Nephron (organoid): ENCODE measurements at regions not wholly inside any gene's neighbourhood (a gene's known extent, or its start where the extent isn't known, plus 50 kb on each side); places are given as distances from the start of the nearest gene placed in this dataset.
A peak's percentile ranks its signal among the peaks of the same experiment; 100 is the strongest.

ENCODE experiments used
- H3K27ac Mint-ChIP-seq, 3 experiments: 2 replicates each; pipeline ENCODE4 v1.8.0; 2020; ENCODE audit warnings: mixed read lengths in 3 of 3, mild to moderate bottlenecking in 2 of 3, moderate library complexity in 1 of 3
- H3K27me3 Mint-ChIP-seq: 2 replicates; pipeline ENCODE4 v1.8.0; 2021; ENCODE audit warnings: low read depth, mild to moderate bottlenecking, moderate library complexity, mixed read lengths
- H3K36me3 Mint-ChIP-seq: 2 replicates; pipeline ENCODE4 v1.8.0; 2020; ENCODE audit warnings: low read depth, mixed read lengths
- H3K4me1 Mint-ChIP-seq: 2 replicates; pipeline ENCODE4 v1.8.0; 2020; ENCODE audit warnings: mixed read lengths
- H3K4me3 Mint-ChIP-seq, 3 experiments: 2 replicates each; pipeline ENCODE4 v1.8.0; 2020; ENCODE audit warnings: mild to moderate bottlenecking in 3 of 3, mixed read lengths in 3 of 3, moderate library complexity in 2 of 3
- H3K9me3 Mint-ChIP-seq: 2 replicates; pipeline ENCODE4 v1.8.0; 2020; ENCODE audit warnings: mixed read lengths
- TF ChIP-seq, protein P1 (sequence below), 3 experiments: fragments of 200-600 bp; sonication (generic); IDR thresholded peaks; one replicate each; pipeline ENCODE4 v1.5.0; 2021; ENCODE audit warnings: antibody characterized with exemption in 3 of 3; ENCODE audit not compliant: unreplicated experiment in 3 of 3

DNA sequence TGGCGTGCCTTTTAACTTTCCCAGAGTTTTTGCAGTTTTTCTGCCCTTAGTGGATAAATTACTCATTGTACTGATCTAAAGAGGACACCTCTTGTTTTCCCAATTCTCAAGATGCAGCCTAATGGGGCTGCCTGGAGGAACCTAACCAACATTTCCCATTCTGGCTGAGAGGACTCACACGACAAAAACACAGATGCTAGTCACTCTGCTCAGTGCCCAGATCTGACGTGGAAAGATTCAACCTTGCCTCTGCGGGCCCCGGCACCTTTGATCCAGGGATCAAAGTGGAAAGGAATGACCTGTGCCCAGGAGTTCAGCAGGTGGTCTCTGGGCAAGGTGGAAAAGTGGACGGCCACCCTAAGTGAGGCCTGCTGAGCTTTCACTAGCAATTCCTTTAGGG lies 162.4 kb upstream of the FMN2 start:
- no peak overlapping the region for H3K4me3 Mint-ChIP-seq
- no peaks in the 10 kb centered on the region for H3K4me1 Mint-ChIP-seq
- peaks cover 4% of the 10 kb centered on the region for H3K27me3 Mint-ChIP-seq
- H3K9me3 Mint-ChIP-seq = no peaks in the 10 kb centered on the region
- H3K27ac Mint-ChIP-seq = no peak overlapping the region
- H3K36me3 Mint-ChIP-seq = no peaks in the 10 kb centered on the region
- TF ChIP-seq, protein P1, sequence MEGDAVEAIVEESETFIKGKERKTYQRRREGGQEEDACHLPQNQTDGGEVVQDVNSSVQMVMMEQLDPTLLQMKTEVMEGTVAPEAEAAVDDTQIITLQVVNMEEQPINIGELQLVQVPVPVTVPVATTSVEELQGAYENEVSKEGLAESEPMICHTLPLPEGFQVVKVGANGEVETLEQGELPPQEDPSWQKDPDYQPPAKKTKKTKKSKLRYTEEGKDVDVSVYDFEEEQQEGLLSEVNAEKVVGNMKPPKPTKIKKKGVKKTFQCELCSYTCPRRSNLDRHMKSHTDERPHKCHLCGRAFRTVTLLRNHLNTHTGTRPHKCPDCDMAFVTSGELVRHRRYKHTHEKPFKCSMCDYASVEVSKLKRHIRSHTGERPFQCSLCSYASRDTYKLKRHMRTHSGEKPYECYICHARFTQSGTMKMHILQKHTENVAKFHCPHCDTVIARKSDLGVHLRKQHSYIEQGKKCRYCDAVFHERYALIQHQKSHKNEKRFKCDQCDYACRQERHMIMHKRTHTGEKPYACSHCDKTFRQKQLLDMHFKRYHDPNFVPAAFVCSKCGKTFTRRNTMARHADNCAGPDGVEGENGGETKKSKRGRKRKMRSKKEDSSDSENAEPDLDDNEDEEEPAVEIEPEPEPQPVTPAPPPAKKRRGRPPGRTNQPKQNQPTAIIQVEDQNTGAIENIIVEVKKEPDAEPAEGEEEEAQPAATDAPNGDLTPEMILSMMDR (IDR thresholded peaks at IDR 0.05; ENCODE audit: unreplicated experiment in 3 of 3) = no peak

- TF ChIP-seq, protein P1 (IDR thresholded peaks at IDR 0.05; ENCODE audit: unreplicated experiment in 3 of 3) = no peak
- Mint-ChIP-seq H3K9me3 (no peaks in the 10 kb centered on the region), H3K4me3 (no peak overlapping the region), H3K4me1 (no peaks in the 10 kb centered on the region), H3K27me3 (peaks cover 4% of the 10 kb centered on the region), H3K27ac (peak overlapping the region in 1 of 3 experiments; percentile 18), H3K36me3 (no peaks in the 10 kb centered on the region)
Measured at GRCh38 chr1:239930686-239931262, 160.9 kb upstream of the FMN2 start.

DNA sequence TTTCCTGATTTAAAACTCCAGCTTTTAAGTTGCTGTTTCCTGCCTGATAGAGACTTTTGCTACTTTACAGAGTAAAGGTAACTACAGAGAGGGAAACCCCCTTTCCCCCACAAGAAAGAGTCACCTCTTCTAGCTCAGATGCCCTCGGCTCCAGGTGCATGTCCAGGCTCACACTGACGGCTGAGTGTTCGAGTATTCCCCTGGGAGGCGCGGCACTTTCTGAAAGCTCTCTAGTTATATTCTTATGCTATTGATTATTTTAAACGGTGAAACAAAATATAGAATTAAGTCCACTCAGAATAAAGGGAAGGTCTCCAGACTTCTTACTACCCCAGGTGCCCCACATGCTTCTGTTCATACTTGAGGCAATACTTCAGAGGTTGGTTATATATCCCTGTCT lies 160.3 kb upstream of the FMN2 start:
- TF ChIP-seq, protein P1 (IDR thresholded peaks at IDR 0.05; ENCODE audit: unreplicated experiment in 3 of 3) = no peak
- no peaks in the 10 kb centered on the region for H3K9me3 Mint-ChIP-seq

DNA sequence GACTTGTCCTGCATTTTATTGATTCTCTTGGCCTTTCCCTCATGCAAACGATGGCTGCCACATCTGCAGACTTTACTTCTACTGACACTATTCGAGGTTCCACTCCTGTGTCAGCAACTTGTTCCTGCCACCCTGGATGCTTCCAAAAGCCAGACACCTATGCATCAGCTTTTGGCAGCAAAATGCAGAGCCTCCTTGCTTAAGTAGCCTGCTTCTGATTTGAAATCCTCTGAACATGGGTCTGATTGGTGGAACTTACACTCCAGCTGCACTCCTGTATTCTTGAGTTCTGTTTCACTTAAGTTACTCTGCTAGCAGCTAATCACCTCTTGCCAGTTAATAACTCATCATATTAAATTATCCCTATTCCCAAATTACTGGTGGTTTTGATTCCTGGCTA lies 152.1 kb upstream of the FMN2 start:
- H3K27ac Mint-ChIP-seq = no peak overlapping the region
- no peak overlapping the region for H3K4me3 Mint-ChIP-seq
- peaks cover 2% of the 10 kb centered on the region for H3K36me3 Mint-ChIP-seq
- H3K27me3 Mint-ChIP-seq = no peaks in the 10 kb centered on the region
- TF ChIP-seq, protein P1 (IDR thresholded peaks at IDR 0.05; ENCODE audit: unreplicated experiment in 3 of 3) = no peak
- no peaks in the 10 kb centered on the region for H3K4me1 Mint-ChIP-seq
- peaks cover 19% of the 10 kb centered on the region for H3K9me3 Mint-ChIP-seq

More for the DNA sequence above, 160.3 kb upstream of the FMN2 start:
- Mint-ChIP-seq H3K4me3 (no peak overlapping the region), H3K27me3 (peaks cover 4% of the 10 kb centered on the region), H3K27ac (peak overlapping the region in 1 of 3 experiments; percentile 18), H3K4me1 (no peaks in the 10 kb centered on the region), H3K36me3 (no peaks in the 10 kb centered on the region)

DNA sequence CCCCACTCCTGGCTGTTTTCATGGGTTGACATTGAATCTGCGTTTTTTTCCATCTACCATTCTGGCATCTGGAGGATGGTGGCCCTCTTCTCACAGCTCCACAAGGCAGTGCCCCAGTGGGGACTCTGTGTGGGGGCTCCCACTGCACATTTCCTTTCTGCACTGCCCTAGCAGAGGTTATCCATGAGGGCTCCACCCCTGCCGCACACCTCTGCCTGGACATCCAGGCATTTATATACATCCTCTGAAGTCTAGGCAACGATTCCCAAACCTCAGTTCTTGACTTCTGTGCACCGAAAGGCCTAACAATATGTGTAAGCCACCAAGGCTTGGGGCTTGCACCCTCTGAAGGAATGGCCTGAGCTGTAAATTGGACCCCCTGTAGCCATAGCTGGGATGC lies 147.9 kb upstream of the FMN2 start:
- Mint-ChIP-seq H3K4me1 (no peaks in the 10 kb centered on the region), H3K36me3 (peaks cover 4% of the 10 kb centered on the region), H3K27me3 (peaks cover 4% of the 10 kb centered on the region), H3K27ac (no peak overlapping the region), H3K9me3 (peaks cover 23% of the 10 kb centered on the region), H3K4me3 (no peak overlapping the region)
- TF ChIP-seq, protein P1 (IDR thresholded peaks at IDR 0.05; ENCODE audit: unreplicated experiment in 3 of 3) = no peak

- no peak overlapping the region for H3K27ac Mint-ChIP-seq
- no peak overlapping the region for H3K4me3 Mint-ChIP-seq
- TF ChIP-seq, protein P1 (IDR thresholded peaks at IDR 0.05; ENCODE audit: unreplicated experiment in 3 of 3) = no peak
- H3K4me1 Mint-ChIP-seq = no peaks in the 10 kb centered on the region
- peaks cover 23% of the 10 kb centered on the region for H3K9me3 Mint-ChIP-seq
- peaks cover 4% of the 10 kb centered on the region for H3K27me3 Mint-ChIP-seq
- H3K36me3 Mint-ChIP-seq = peaks cover 4% of the 10 kb centered on the region
Measured at GRCh38 chr1:239944666-239945065, 147.0 kb upstream of the FMN2 start.
